Panc1 (cell line): ENCODE measurements at regions not wholly inside any gene's neighbourhood (a gene's known extent, or its start where the extent isn't known, plus 50 kb on each side); places are given as distances from the start of the nearest gene placed in this dataset.

Source experiments
- ATAC-seq: fragments of 200-7000 bp; cut with Tn5 transposase; 2 replicates; pipeline ENCODE4 v1.9.1; 2020; ENCODE audit warnings: mild to moderate bottlenecking, moderate library complexity
- BruUV-seq: library from RNA; stranded (reverse); fragments of 400-500 nt; replicated peaks from 2 replicates; lab custom pipeline; 2021; lab: Mats Ljungman, UMichigan
- CTCF ChIA-PET: fragments of 300-600 bp; sonication (Branson Sonifier 250); formaldehyde crosslinking; loops from one replicate; lab custom pipeline; 2022; ENCODE audit warnings: antibody characterized with exemption; lab: Charles Lee
- POLR2A ChIA-PET: fragments of 300-600 bp; sonication (Branson Sonifier 250); formaldehyde crosslinking; loops from one replicate; lab custom pipeline; 2022; ENCODE audit warnings: antibody characterized with exemption; lab: Charles Lee
- DNase-seq: peaks from one replicate; pipeline ENCODE4 v3.0.0-alpha.2; 2010; ENCODE audit warnings: low read depth, low spot score
- H3K27ac ChIP-seq: 2 replicates; pipeline ENCODE4 v1.5.1; 2011; ENCODE audit warnings: mild to moderate bottlenecking, low read length, inconsistent platforms
- H3K27me3 ChIP-seq: fragments of 200-500 bp; sonication (Bioruptor generic); 2 replicates; pipeline ENCODE4 v1.6.0; 2014; ENCODE audit warnings: low read length, inconsistent platforms; ENCODE audit not compliant: control insufficient read depth, insufficient read depth
- H3K36me3 ChIP-seq: fragments of 200-500 bp; sonication (Bioruptor generic); 2 replicates; pipeline ENCODE4 v1.5.1; 2014; ENCODE audit warnings: inconsistent platforms, mild to moderate bottlenecking, low read length, moderate library complexity; ENCODE audit not compliant: control insufficient read depth, insufficient read depth
- H3K4me1 ChIP-seq: 2 replicates; pipeline ENCODE4 v1.5.1; 2011; ENCODE audit warnings: inconsistent platforms, mild to moderate bottlenecking, low read length, moderate library complexity; ENCODE audit not compliant: control insufficient read depth, insufficient read depth
- H3K4me3 ChIP-seq, 2 experiments: 2 replicates each; pipeline ENCODE4 v1.5.1; 2011 to 2012; ENCODE audit warnings: low read depth in 2 of 2, low read length in 2 of 2, mild to moderate bottlenecking in 2 of 2, inconsistent platforms in 1 of 2, moderate library complexity in 1 of 2
- H3K9me3 ChIP-seq: fragments of 200-500 bp; sonication (Bioruptor generic); 2 replicates; pipeline ENCODE4 v1.5.1; 2014; ENCODE audit warnings: low read depth, mild to moderate bottlenecking, inconsistent platforms, low read length, moderate library complexity; ENCODE audit not compliant: control insufficient read depth, insufficient read depth
- CTCF ChIP-seq: fragments of 450-650 bp; IDR thresholded peaks from 2 replicates; pipeline ENCODE4 v1.5.1; 2017; ENCODE audit warnings: mild to moderate bottlenecking
- POLR2AphosphoS5 ChIP-seq: IDR thresholded peaks from 2 replicates; pipeline ENCODE4 v1.6.1; 2012; ENCODE audit warnings: mild to moderate bottlenecking, low read depth, low read length, moderate library complexity
- SIN3A ChIP-seq: IDR thresholded peaks from 2 replicates; pipeline ENCODE4 v1.6.1; 2012; ENCODE audit warnings: low read depth, mild to moderate bottlenecking, low read length, moderate library complexity, borderline replicate concordance; ENCODE audit not compliant: insufficient read depth
- TCF7L2 ChIP-seq: IDR thresholded peaks from 2 replicates; pipeline ENCODE4 v1.6.1; 2011; ENCODE audit warnings: mild to moderate bottlenecking, low read depth, low read length, inconsistent platforms
- in situ Hi-C: cut with HindIII; loops from 2 replicates; pipeline ENCODE4 v1.10.0; 2016; ENCODE audit warnings: low sequenced_read_pairs, low pct_unique_long_range_greater_than_20kb
- intact Hi-C: fragments of 100-400 bp; cut with micrococcal nuclease; formaldehyde crosslinking; loops from one replicate; pipeline ENCODE4 v1.10.0; 2022; ENCODE audit not compliant: unreplicated experiment
- TF ChIP-seq, protein P1 (sequence below), 2 experiments: IDR thresholded peaks; 2 replicates each; pipeline ENCODE4 v1.6.1; 2011 to 2012; ENCODE audit warnings: low read depth in 2 of 2, control low read depth in 1 of 2, low read length in 1 of 2, mild to moderate bottlenecking in 1 of 2, moderate library complexity in 1 of 2; ENCODE audit not compliant: insufficient read depth in 1 of 2

GRCh38 chr2:144012304-144012703 is 507.6 kb downstream of the ZEB2 start:
- intact Hi-C loops (no loop called here), in situ Hi-C loops (no loop called here)
- no peaks in the 10 kb centered on the region for H3K27me3 ChIP-seq
- BruUV-seq = no TSS peak
- H3K36me3 ChIP-seq = no peaks in the 10 kb centered on the region
- H3K4me1 ChIP-seq = no peaks in the 10 kb centered on the region
- H3K9me3 ChIP-seq = no peaks in the 10 kb centered on the region
- TF ChIP-seq POLR2AphosphoS5 (no peak), TCF7L2 (no peak), CTCF (no peak), SIN3A (no peak)
- TF ChIP-seq, protein P1, sequence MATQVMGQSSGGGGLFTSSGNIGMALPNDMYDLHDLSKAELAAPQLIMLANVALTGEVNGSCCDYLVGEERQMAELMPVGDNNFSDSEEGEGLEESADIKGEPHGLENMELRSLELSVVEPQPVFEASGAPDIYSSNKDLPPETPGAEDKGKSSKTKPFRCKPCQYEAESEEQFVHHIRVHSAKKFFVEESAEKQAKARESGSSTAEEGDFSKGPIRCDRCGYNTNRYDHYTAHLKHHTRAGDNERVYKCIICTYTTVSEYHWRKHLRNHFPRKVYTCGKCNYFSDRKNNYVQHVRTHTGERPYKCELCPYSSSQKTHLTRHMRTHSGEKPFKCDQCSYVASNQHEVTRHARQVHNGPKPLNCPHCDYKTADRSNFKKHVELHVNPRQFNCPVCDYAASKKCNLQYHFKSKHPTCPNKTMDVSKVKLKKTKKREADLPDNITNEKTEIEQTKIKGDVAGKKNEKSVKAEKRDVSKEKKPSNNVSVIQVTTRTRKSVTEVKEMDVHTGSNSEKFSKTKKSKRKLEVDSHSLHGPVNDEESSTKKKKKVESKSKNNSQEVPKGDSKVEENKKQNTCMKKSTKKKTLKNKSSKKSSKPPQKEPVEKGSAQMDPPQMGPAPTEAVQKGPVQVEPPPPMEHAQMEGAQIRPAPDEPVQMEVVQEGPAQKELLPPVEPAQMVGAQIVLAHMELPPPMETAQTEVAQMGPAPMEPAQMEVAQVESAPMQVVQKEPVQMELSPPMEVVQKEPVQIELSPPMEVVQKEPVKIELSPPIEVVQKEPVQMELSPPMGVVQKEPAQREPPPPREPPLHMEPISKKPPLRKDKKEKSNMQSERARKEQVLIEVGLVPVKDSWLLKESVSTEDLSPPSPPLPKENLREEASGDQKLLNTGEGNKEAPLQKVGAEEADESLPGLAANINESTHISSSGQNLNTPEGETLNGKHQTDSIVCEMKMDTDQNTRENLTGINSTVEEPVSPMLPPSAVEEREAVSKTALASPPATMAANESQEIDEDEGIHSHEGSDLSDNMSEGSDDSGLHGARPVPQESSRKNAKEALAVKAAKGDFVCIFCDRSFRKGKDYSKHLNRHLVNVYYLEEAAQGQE (IDR thresholded peaks at IDR 0.05; ENCODE audit: insufficient read depth in 1 of 2, low read depth in 2 of 2, low read length in 1 of 2) = no peak
- no peak overlapping the region for H3K4me3 ChIP-seq
- no peak for DNase-seq
- no peak overlapping the region for H3K27ac ChIP-seq
- no peak for ATAC-seq
- POLR2A ChIA-PET = no interaction called here
- CTCF ChIA-PET = no interaction called here

DNA sequence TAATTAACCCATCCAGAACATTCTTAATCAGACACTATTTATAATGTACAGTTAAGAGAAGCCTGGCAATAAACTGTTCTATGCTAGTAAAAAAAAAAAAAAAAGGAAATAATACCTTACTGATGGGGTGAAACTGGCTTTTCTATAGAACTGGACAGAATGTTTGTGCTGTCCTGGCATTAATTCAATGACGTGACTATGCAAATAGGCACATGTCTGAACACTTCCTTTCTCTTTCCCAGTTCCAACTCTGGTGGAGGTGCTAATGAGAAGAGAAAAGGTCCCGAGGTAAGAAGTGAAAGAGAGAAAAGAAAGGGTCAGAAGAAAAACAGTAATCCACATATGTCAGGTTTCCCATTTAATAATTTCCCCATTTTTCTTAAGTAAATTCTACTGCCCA is 508.4 kb downstream of the ZEB2 start:
- no TSS peak for BruUV-seq
- Histone ChIP-seq H3K27ac (no peak overlapping the region), H3K36me3 (no peaks in the 10 kb centered on the region), H3K9me3 (no peaks in the 10 kb centered on the region), H3K4me1 (no peaks in the 10 kb centered on the region), H3K4me3 (no peak overlapping the region), H3K27me3 (no peaks in the 10 kb centered on the region)
- TF ChIP-seq POLR2AphosphoS5 (no peak), CTCF (no peak), SIN3A (no peak)
- TF ChIP-seq, protein P1 (IDR thresholded peaks at IDR 0.05; ENCODE audit: insufficient read depth in 1 of 2, low read depth in 2 of 2, low read length in 1 of 2) = no peak
- DNase-seq (no peak), ATAC-seq (no peak)
- in situ Hi-C loops (no loop called here), intact Hi-C loops (no loop called here)
- CTCF ChIA-PET = no interaction called here
- POLR2A ChIA-PET = no interaction called here
